EL (cell line): ENCODE measurements at regions not wholly inside any gene's neighbourhood (a gene's known extent, or its start where the extent isn't known, plus 50 kb on each side); places are given as distances from the start of the nearest gene placed in this dataset.
"Not testable (repeated sequence)": the region's sequence is repeated elsewhere in the genome, so short reads cannot be mapped to it uniquely, and the experiment has no call there.

Source experiments
- DNase-seq: peaks from one replicate; pipeline ENCODE4 v3.0.0-alpha.2; 2016

GRCh38 chr14:39499514-39499913, 67.3 kb upstream of the FBXO33 start:
- DNase-seq, result no peak

- not testable (repeated sequence) for DNase-seq
Observed at GRCh38 chr14:39497677-39498076, 65.4 kb upstream of the FBXO33 start.

- peak; percentile 87 for DNase-seq
Observed at GRCh38 chr14:39492267-39492666, 60.0 kb upstream of the FBXO33 start.

GRCh38 chr14:39491134-39491571, 58.9 kb upstream of the FBXO33 start:
- DNase-seq, result peak; percentile 47

- DNase-seq, result no peak
Observed at GRCh38 chr14:39488600-39488999, 56.4 kb upstream of the FBXO33 start.

DNA sequence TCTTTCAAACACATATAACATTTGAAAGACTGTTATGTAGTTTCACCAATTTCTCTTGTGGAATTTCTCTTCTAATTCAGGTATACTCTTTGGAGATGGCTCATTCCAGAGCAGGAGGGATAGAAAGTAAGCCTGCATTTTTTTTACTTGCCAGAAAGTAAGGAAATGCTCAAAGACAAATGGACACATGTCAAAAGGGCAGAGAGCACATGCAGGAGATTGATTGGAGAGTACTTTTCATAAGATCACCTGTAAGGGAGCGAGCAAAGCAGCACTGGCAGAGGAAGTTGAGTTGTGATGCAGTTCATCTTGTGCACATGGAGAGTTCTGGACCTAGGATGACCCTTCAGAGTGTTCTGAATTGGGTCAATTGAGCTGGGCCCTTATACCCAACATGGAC, 51.4 kb upstream of the FBXO33 start:
- no peak for DNase-seq
